K562 (cell line): ENCODE measurements at regions not wholly inside any gene's neighbourhood (a gene's known extent, or its start where the extent isn't known, plus 50 kb on each side); places are given as distances from the start of the nearest gene placed in this dataset.

Experiments
- ATAC-seq: fragments of 200-7000 bp; cut with Tn5 transposase; 3 replicates; pipeline ENCODE4 v1.9.1; 2020; ENCODE audit warnings: moderate library complexity
- BruUV-seq: library from RNA; stranded (reverse); fragments of 400-500 nt; replicated peaks from 2 replicates; lab custom pipeline; 2021; lab: Mats Ljungman, UMichigan
- CTCF ChIA-PET: fragments of 300-600 bp; formaldehyde crosslinking; extraction: SDS; loops from one replicate; lab custom pipeline; 2021; ENCODE audit warnings: low intra/inter-chr PET ratio; lab: Yijun Ruan, JAX
- POLR2A ChIA-PET: fragments of 300-600, 350-650 bp; sonication (Branson Sonifier 250); formaldehyde crosslinking; extraction: SDS; loops from one replicate; lab custom pipeline; 2021; ENCODE audit warnings: antibody characterized with exemption, inconsistent platforms; lab: Yijun Ruan, JAX
- DNase-seq, 4 experiments: peaks; one replicate each; pipeline versions ENCODE4 v3.0.0 to v3.0.0-alpha.2; 2011 to 2018; ENCODE audit warnings: low spot score in 3 of 4, mixed read lengths in 3 of 4; ENCODE audit errors: extremely low read depth in 1 of 4
- FAIRE-seq: peaks from 2 replicates; lab custom pipeline; 2011; peaks lifted over from hg19 to GRCh38; lab: Jason Lieb, UNC
- H2AFZ ChIP-seq: 2 replicates; pipeline ENCODE4 v1.6.0; 2011; ENCODE audit warnings: low read depth, low read length, control low read depth, inconsistent platforms
- H3K27ac ChIP-seq: fragments of 200-600 bp; 3 replicates; pipeline ENCODE4 v1.8.0; 2011; ENCODE audit warnings: low read depth, mild to moderate bottlenecking, control low read depth, inconsistent platforms, low read length, moderate library complexity, mixed read lengths; ENCODE audit errors: extremely low read depth
- H3K27me3 ChIP-seq, 2 experiments: fragments of 300-600 bp in 1 of 2; 2 replicates in 1 of 2; 3 replicates in 1 of 2; pipeline versions ENCODE4 v1.6.0 to v1.8.0; 2011; ENCODE audit warnings: inconsistent platforms in 2 of 2, low read length in 2 of 2, mild to moderate bottlenecking in 1 of 2, mixed read lengths in 1 of 2, moderate library complexity in 1 of 2; ENCODE audit not compliant: control insufficient read depth in 2 of 2, insufficient read depth in 2 of 2
- H3K36me3 ChIP-seq: fragments of 300-600 bp; 3 replicates; pipeline ENCODE4 v1.8.0; 2011; ENCODE audit warnings: mild to moderate bottlenecking, low read length, inconsistent platforms; ENCODE audit not compliant: control insufficient read depth, insufficient read depth
- H3K4me1 ChIP-seq, 2 experiments: fragments of 200-600 bp in 1 of 2; replicated peaks in 1 of 2; 2 replicates in 1 of 2; 3 replicates in 1 of 2; pipeline versions ENCODE4 v1.5.1 to v1.8.0; 2011; ENCODE audit warnings: inconsistent platforms in 2 of 2, low read length in 2 of 2, mild to moderate bottlenecking in 1 of 2, mixed read lengths in 1 of 2, moderate library complexity in 1 of 2; ENCODE audit not compliant: control insufficient read depth in 2 of 2, insufficient read depth in 2 of 2
- H3K4me2 ChIP-seq: 2 replicates; pipeline ENCODE4 v1.6.1; 2011; ENCODE audit warnings: low read length, control low read depth, inconsistent platforms, mixed read lengths; ENCODE audit not compliant: insufficient read depth
- H3K4me3 ChIP-seq: fragments of 200-600 bp; sonication (generic), shearing (Covaris generic); 2 replicates; pipeline ENCODE4 v1.5.1; 2016; ENCODE audit warnings: control low read depth, inconsistent platforms
- H3K79me2 ChIP-seq: fragments of 200-600 bp; 3 replicates; pipeline ENCODE4 v1.8.0; 2011; ENCODE audit warnings: low read length, inconsistent platforms; ENCODE audit not compliant: control insufficient read depth, insufficient read depth
- H3K9ac ChIP-seq, 2 experiments: 2 replicates each; pipeline versions ENCODE4 v1.6.0 to v1.6.1; 2011; ENCODE audit warnings: low read depth in 2 of 2, low read length in 2 of 2, control low read depth in 1 of 2, inconsistent platforms in 1 of 2, mild to moderate bottlenecking in 1 of 2, mixed read lengths in 1 of 2; ENCODE audit not compliant: insufficient read depth in 1 of 2
- H3K9me1 ChIP-seq: one replicate; pipeline ENCODE4 v1.6.0; 2011; ENCODE audit warnings: inconsistent platforms, mild to moderate bottlenecking, low read length, moderate library complexity; ENCODE audit not compliant: control insufficient read depth, insufficient read depth
- H3K9me3 ChIP-seq: replicated peaks from 2 replicates; pipeline ENCODE4 v1.5.1; 2011; ENCODE audit warnings: low read depth, low read length, inconsistent platforms; ENCODE audit not compliant: control insufficient read depth, insufficient read depth
- H4K20me1 ChIP-seq: replicated peaks from 2 replicates; pipeline ENCODE4 v1.6.1; 2011; ENCODE audit warnings: low read length, inconsistent platforms, mixed read lengths; ENCODE audit not compliant: control insufficient read depth, insufficient read depth
- ATF1 ChIP-seq, 2 experiments: fragments of 450-650 bp in 1 of 2; IDR thresholded peaks; 2 replicates each; pipeline ENCODE4 v1.6.1; 2016; ENCODE audit warnings: missing compliant biosample characterization in 1 of 2, missing genetic modification characterization in 1 of 2
- ESRRA ChIP-seq: fragments of 450-650 bp; IDR thresholded peaks from 2 replicates; pipeline ENCODE4 v1.6.1; 2014; ENCODE audit warnings: low read depth, mild to moderate bottlenecking, moderate library complexity, borderline replicate concordance
- GABPA ChIP-seq: fragments of 200-800 bp; sonication (Bioruptor generic); conservative IDR thresholded peaks from 2 replicates; pipeline ENCODE4 v1.6.1; 2016; ENCODE audit warnings: low read depth, missing genetic modification characterization, missing compliant biosample characterization
- ILF3 ChIP-seq: fragments of 450-650 bp; IDR thresholded peaks from 2 replicates; pipeline ENCODE4 v1.6.1; 2018; ENCODE audit warnings: antibody characterized with exemption, mild to moderate bottlenecking, moderate library complexity, borderline replicate concordance
- ZNF217 ChIP-seq: sonication (generic); formaldehyde crosslinking; IDR thresholded peaks from 2 replicates; pipeline ENCODE4 v1.8.0; 2022; ENCODE audit warnings: mild to moderate bottlenecking, missing genetic modification reagents
- WGBS: fragments of 100-300 bp; shearing (Covaris generic); methylation state at CpG from one replicate; pipeline ENCODE4 v1.1.6; 2016; ENCODE audit warnings: low coverage, mixed read lengths; ENCODE audit not compliant: insufficient coverage; ENCODE audit errors: missing lambda C conversion rate; 5-methylcytosine and 5-hydroxymethylcytosine counted together
- in situ Hi-C: fragments of 300-500 bp; cut with MboI; formaldehyde crosslinking; loops from 4 replicates; pipeline ENCODE4 v1.15.0; 2018; ENCODE audit warnings: inconsistent platforms, mixed read lengths
- intact Hi-C: fragments of 100-400 bp; cut with micrococcal nuclease; formaldehyde crosslinking; loops from 2 replicates; pipeline ENCODE4 v1.14.2; 2022
- TF ChIP-seq, protein P1 (sequence below): sonication (generic); formaldehyde crosslinking; IDR thresholded peaks from 2 replicates; pipeline ENCODE4 v1.8.1; 2023; ENCODE audit warnings: mild to moderate bottlenecking, missing genetic modification reagents

DNA sequence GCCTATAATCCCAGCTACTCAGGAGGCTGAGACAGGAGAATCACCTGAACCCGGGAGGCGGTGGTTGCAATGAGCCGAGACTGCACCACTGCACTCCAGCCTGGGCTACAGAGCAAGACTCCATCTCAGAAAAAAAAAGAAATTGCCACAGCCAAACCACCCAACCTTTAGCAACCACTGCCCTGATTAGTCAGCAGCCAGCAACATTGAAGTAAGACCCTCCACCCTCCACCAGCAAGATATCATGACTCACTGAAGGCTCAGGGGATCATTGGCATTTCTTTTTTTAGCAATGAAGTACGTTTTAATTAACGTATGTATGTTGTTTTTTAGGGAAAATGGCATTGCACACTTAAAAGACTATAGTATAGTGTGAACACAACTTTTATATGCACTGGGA lies 349.1 kb upstream of the ACVR2A start (continued):
- TF ChIP-seq, protein P1, sequence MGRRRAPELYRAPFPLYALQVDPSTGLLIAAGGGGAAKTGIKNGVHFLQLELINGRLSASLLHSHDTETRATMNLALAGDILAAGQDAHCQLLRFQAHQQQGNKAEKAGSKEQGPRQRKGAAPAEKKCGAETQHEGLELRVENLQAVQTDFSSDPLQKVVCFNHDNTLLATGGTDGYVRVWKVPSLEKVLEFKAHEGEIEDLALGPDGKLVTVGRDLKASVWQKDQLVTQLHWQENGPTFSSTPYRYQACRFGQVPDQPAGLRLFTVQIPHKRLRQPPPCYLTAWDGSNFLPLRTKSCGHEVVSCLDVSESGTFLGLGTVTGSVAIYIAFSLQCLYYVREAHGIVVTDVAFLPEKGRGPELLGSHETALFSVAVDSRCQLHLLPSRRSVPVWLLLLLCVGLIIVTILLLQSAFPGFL (CRISPR knock-in tag): no peak
- TF ChIP-seq ILF3 (no peak), ZNF217 (CRISPR knock-in tag) (no peak)

DNA sequence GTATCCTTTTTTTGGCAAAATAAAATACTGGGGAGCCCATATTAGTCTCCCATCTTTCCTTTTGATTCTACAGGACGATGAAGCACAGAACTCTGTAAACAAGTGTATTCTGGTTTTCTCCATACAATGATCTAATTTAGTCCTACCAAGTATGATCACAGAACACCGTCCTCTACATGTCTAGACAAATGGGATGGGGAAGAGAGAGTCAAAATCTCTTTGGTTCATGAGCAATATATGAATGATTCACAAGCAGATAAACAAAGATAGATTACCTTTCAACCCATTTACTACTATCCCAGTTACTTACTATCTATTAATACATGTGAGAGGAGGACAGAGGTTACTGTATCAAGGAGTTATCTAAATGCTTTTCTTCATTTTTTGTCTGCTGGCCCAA lies 352.4 kb upstream of the ACVR2A start:
- Histone ChIP-seq H3K4me3 (no peak overlapping the region), H3K9ac (no peak overlapping the region), H3K27me3 (no peaks in the 10 kb centered on the region), H3K79me2 (no peaks in the 10 kb centered on the region), H3K9me1 (no peaks in the 10 kb centered on the region), H3K4me1 (no peaks in the 10 kb centered on the region), H2AFZ (no peak overlapping the region), H3K27ac (no peak overlapping the region), H3K36me3 (no peaks in the 10 kb centered on the region), H4K20me1 (no peaks in the 10 kb centered on the region), H3K4me2 (no peak overlapping the region), H3K9me3 (no peaks in the 10 kb centered on the region)
- in situ Hi-C loops: no loop called here
- FAIRE-seq (no peak), ATAC-seq (no peak), DNase-seq (no peak)
- BruUV-seq: no TSS peak
- POLR2A ChIA-PET: no interaction called here
- CTCF ChIA-PET: no interaction called here
- intact Hi-C loops: no loop called here
- 0% methylated on average over 2 of the region's 2 CpGs for WGBS
- TF ChIP-seq GABPA (tag) (no peak), ATF1 (CRISPR knock-in tag; IDR thresholded peaks at IDR 0.05) (no peak), ATF1 (tag; IDR thresholded peaks at IDR 0.05) (no peak), ESRRA (no peak)
